Osteocyte (in vitro differentiated cells): ENCODE measurements at regions not wholly inside any gene's neighbourhood (a gene's known extent, or its start where the extent isn't known, plus 50 kb on each side); places are given as distances from the start of the nearest gene placed in this dataset.
"Not testable (repeated sequence)": the region's sequence is repeated elsewhere in the genome, so short reads cannot be mapped to it uniquely, and the experiment has no call there.

Experiments used
- DNase-seq: peaks from one replicate; pipeline ENCODE4 v3.0.0; 2021; ENCODE audit warnings: mixed read lengths; ENCODE audit not compliant: unreplicated experiment; ENCODE audit errors: extremely low spot score
- H3K27ac Mint-ChIP-seq: one replicate; pipeline ENCODE4 v1.8.0; 2021; ENCODE audit warnings: mild to moderate bottlenecking, mixed read lengths; ENCODE audit not compliant: unreplicated experiment
- H3K27me3 Mint-ChIP-seq: one replicate; pipeline ENCODE4 v1.8.0; 2021; ENCODE audit warnings: mixed read lengths; ENCODE audit not compliant: unreplicated experiment
- H3K36me3 Mint-ChIP-seq: one replicate; pipeline ENCODE4 v1.8.0; 2021; ENCODE audit warnings: mixed read lengths; ENCODE audit not compliant: unreplicated experiment
- H3K4me1 Mint-ChIP-seq: one replicate; pipeline ENCODE4 v1.8.0; 2021; ENCODE audit warnings: mixed read lengths; ENCODE audit not compliant: unreplicated experiment
- H3K4me3 Mint-ChIP-seq: one replicate; pipeline ENCODE4 v1.8.0; 2021; ENCODE audit warnings: mild to moderate bottlenecking, moderate library complexity, mixed read lengths; ENCODE audit not compliant: unreplicated experiment
- H3K9me3 Mint-ChIP-seq: one replicate; pipeline ENCODE4 v1.8.0; 2021; ENCODE audit warnings: mixed read lengths; ENCODE audit not compliant: unreplicated experiment
- TF ChIP-seq, protein P1 (sequence below): fragments of 200-600 bp; sonication (generic); IDR thresholded peaks from 2 replicates; pipeline ENCODE4 v1.5.0; 2021; ENCODE audit warnings: antibody characterized with exemption, mild to moderate bottlenecking, moderate library complexity

DNA sequence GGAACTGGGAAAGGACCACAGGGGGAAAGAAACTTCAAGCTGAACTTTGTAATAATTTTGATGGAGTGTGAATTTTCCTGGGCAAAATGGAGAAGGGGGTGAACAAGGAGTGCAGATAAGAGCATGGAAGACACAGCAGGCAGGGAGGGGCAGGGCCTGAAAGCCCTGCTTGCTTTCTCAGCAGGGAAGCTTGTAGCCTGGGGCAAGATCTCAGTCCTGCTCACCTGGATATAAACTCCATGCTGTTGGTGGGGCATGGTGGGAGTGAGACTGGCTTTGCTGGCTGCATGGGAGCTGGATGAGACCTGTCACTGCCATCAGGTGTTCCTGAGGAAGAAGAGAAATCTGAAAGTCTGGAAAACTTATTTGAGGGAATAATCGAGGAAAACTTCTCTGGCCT lies 58.7 kb upstream of the RC3H1 start:
- H3K9me3 Mint-ChIP-seq = peaks cover 2% of the 10 kb centered on the region
- no peaks in the 10 kb centered on the region for H3K4me1 Mint-ChIP-seq
- TF ChIP-seq, protein P1, sequence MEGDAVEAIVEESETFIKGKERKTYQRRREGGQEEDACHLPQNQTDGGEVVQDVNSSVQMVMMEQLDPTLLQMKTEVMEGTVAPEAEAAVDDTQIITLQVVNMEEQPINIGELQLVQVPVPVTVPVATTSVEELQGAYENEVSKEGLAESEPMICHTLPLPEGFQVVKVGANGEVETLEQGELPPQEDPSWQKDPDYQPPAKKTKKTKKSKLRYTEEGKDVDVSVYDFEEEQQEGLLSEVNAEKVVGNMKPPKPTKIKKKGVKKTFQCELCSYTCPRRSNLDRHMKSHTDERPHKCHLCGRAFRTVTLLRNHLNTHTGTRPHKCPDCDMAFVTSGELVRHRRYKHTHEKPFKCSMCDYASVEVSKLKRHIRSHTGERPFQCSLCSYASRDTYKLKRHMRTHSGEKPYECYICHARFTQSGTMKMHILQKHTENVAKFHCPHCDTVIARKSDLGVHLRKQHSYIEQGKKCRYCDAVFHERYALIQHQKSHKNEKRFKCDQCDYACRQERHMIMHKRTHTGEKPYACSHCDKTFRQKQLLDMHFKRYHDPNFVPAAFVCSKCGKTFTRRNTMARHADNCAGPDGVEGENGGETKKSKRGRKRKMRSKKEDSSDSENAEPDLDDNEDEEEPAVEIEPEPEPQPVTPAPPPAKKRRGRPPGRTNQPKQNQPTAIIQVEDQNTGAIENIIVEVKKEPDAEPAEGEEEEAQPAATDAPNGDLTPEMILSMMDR = no peak
- no peaks in the 10 kb centered on the region for H3K36me3 Mint-ChIP-seq
- H3K27me3 Mint-ChIP-seq = peaks cover 22% of the 10 kb centered on the region
- H3K27ac Mint-ChIP-seq = no peak overlapping the region
- DNase-seq = no peak
- H3K4me3 Mint-ChIP-seq = no peak overlapping the region

DNA sequence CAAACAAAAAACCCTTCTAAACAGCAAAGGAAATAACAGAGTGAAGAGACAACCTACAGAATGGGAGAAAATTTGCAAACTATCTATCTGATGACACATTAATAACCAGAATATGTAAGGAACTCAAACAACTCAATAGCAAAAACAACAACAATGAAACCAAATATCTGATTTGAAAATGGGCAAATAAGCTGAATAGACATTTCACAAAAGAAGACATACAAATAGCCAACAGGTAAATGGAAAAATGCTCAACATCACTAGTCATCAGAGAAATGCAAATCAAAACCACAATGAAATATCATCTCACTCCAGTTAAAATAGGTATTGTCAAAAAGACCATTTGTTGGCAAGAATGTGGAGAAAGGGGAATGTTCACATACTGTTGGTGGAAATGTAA lies 57.6 kb upstream of the RC3H1 start:
- H3K9me3 Mint-ChIP-seq = no peaks in the 10 kb centered on the region
- H3K27ac Mint-ChIP-seq = no peak overlapping the region
- no peaks in the 10 kb centered on the region for H3K4me1 Mint-ChIP-seq
- DNase-seq = no peak
- H3K36me3 Mint-ChIP-seq = no peaks in the 10 kb centered on the region
- H3K27me3 Mint-ChIP-seq = peaks cover 19% of the 10 kb centered on the region
- no peak overlapping the region for H3K4me3 Mint-ChIP-seq
- TF ChIP-seq, protein P1 = no peak

DNA sequence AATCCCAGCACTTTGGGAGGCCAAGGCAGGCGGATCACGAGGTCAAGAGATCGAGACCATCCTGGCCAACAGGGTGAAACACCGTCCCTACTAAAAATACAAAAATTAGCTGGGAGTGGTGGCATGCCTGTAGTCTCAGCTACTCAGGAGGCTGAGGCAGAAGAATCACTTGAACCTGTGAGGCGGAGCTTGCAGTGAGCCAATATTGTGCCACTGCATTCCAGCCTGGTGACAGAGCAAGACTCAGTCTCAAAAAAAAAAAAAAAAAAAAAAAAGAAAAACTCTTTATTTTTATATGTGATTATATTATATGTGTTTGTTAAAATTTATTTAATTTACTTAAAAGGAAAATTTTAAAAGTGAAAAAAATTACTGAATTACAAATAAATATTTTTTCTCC lies 56.8 kb upstream of the RC3H1 start:
- not testable (repeated sequence) for H3K4me3 Mint-ChIP-seq, DNase-seq, H3K36me3 Mint-ChIP-seq, H3K4me1 Mint-ChIP-seq, H3K9me3 Mint-ChIP-seq, H3K27ac Mint-ChIP-seq
- peaks cover 19% of the 10 kb centered on the region for H3K27me3 Mint-ChIP-seq

DNA sequence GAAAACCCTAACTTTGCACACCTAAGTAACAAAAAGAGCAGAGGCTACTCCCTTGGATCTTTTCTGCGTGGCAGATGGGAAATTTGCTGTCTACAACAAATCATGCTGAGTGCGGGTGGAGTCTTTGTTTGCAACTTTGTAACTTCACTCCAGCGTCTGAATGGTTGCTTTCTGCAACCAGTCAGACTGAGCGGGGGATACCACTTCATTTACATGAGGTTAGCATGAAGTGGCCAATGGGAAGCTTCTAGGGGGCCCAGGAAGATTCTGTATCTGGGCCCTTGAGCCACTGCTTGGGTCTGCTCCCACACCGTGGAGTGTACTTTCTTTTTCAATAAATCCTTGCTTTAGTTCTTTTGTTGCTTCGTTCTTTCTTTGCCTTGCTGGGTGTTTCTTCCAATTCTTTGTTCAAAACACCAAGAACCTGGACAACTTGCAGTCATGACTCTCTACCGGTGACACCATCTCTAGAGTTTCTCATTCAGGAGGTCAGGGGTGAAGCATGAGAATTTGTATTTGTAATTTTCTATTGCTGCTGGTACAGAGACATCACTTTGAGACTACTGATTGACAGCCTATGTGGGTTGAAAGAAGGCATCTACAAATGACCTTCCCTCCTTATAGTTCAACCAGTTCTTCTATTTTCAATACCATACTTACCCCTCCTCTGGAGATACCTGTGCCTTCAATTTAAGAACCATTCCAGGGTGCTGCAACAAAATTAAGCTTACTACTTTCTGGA lies 55.8 kb upstream of the RC3H1 start:
- H3K4me1 Mint-ChIP-seq = no peaks in the 10 kb centered on the region
- TF ChIP-seq, protein P1 = no peak
- no peaks in the 10 kb centered on the region for H3K36me3 Mint-ChIP-seq

DNA sequence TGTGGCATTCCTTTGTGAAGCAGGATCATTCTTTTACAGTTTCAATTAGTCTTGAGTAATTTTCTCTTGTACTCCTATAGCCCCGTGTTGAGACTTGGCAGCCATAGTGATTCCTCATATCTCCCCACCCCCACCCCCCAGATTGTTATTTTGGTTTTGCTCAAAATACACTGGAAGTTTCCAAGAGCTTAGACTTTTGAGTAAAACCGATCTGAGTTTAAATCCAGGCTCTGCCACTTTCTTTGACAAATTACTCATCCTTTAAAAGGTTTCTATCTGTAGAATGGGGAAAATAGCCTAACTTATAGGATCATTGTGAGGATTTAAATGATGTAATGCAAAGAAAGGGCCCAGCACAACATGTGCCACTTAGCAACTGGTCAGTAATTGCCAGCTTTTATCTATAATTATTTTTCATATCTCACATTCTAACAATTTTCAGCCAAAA lies 53.1 kb upstream of the RC3H1 start:
- Mint-ChIP-seq H3K9me3 (no peaks in the 10 kb centered on the region), H3K4me1 (no peaks in the 10 kb centered on the region), H3K36me3 (no peaks in the 10 kb centered on the region), H3K27me3 (peaks cover 12% of the 10 kb centered on the region), H3K4me3 (no peak overlapping the region), H3K27ac (no peak overlapping the region)
- TF ChIP-seq, protein P1 = no peak
- DNase-seq = no peak

More for the DNA sequence above, 55.8 kb upstream of the RC3H1 start:
- DNase-seq = no peak
- Mint-ChIP-seq H3K9me3 (no peaks in the 10 kb centered on the region), H3K27me3 (peaks cover 19% of the 10 kb centered on the region), H3K4me3 (no peak overlapping the region), H3K27ac (no peak overlapping the region)
